ENCODE measurements at regions not wholly inside any gene's neighbourhood (a gene's known extent, or its start where the extent isn't known, plus 50 kb on each side); places are given as distances from the start of the nearest gene placed in this dataset.

GRCh38 chr4:180105362-180105761, 2137.8 kb upstream of the TENM3 start:
- Mint-ChIP-seq H3K27ac (ENCODE audit: unreplicated experiment) (no peak overlapping the region), H3K4me3 (ENCODE audit: unreplicated experiment) (no peak overlapping the region), H3K36me3 (ENCODE audit: unreplicated experiment) (no peaks in the 10 kb centered on the region), H3K27me3 (ENCODE audit: unreplicated experiment) (peaks cover 3% of the 10 kb centered on the region), H3K9me3 (ENCODE audit: unreplicated experiment) (no peaks in the 10 kb centered on the region), H3K4me1 (ENCODE audit: unreplicated experiment) (no peaks in the 10 kb centered on the region)
- TF ChIP-seq CTCF (IDR thresholded peaks at IDR 0.05), result no peak
- DNase-seq (ENCODE audit: extremely low spot score, unreplicated experiment), result no peak

- TF ChIP-seq CTCF (IDR thresholded peaks at IDR 0.05), result no peak
- Mint-ChIP-seq H3K4me1 (ENCODE audit: unreplicated experiment) (no peaks in the 10 kb centered on the region), H3K27ac (ENCODE audit: unreplicated experiment) (no peak overlapping the region), H3K36me3 (ENCODE audit: unreplicated experiment) (no peaks in the 10 kb centered on the region), H3K9me3 (ENCODE audit: unreplicated experiment) (peaks cover 1% of the 10 kb centered on the region), H3K4me3 (ENCODE audit: unreplicated experiment) (no peak overlapping the region), H3K27me3 (ENCODE audit: unreplicated experiment) (peaks cover 6% of the 10 kb centered on the region)
- no peak for DNase-seq (ENCODE audit: extremely low spot score, unreplicated experiment)
Measured at GRCh38 chr4:180106122-180106521, 2137.1 kb upstream of the TENM3 start.

- no peaks in the 10 kb centered on the region for H3K4me1 Mint-ChIP-seq (ENCODE audit: unreplicated experiment)
- peaks cover 6% of the 10 kb centered on the region for H3K9me3 Mint-ChIP-seq (ENCODE audit: unreplicated experiment)
- H3K36me3 Mint-ChIP-seq (ENCODE audit: unreplicated experiment), result no peaks in the 10 kb centered on the region
- peaks cover 8% of the 10 kb centered on the region for H3K27me3 Mint-ChIP-seq (ENCODE audit: unreplicated experiment)
- TF ChIP-seq CTCF (IDR thresholded peaks at IDR 0.05), result no peak
- H3K27ac Mint-ChIP-seq (ENCODE audit: unreplicated experiment), result no peak overlapping the region
- no peak overlapping the region for H3K4me3 Mint-ChIP-seq (ENCODE audit: unreplicated experiment)
- no peak for DNase-seq (ENCODE audit: extremely low spot score, unreplicated experiment)
Measured at GRCh38 chr4:180106997-180107396, 2136.2 kb upstream of the TENM3 start.

GRCh38 chr4:180116840-180117239, 2126.4 kb upstream of the TENM3 start:
- peaks cover 5% of the 10 kb centered on the region for H3K27me3 Mint-ChIP-seq (ENCODE audit: unreplicated experiment)
- no peak overlapping the region for H3K27ac Mint-ChIP-seq (ENCODE audit: unreplicated experiment)
- no peaks in the 10 kb centered on the region for H3K36me3 Mint-ChIP-seq (ENCODE audit: unreplicated experiment)
- H3K4me3 Mint-ChIP-seq (ENCODE audit: unreplicated experiment), result no peak overlapping the region
- no peak for DNase-seq (ENCODE audit: extremely low spot score, unreplicated experiment)
- H3K4me1 Mint-ChIP-seq (ENCODE audit: unreplicated experiment), result no peaks in the 10 kb centered on the region
- no peaks in the 10 kb centered on the region for H3K9me3 Mint-ChIP-seq (ENCODE audit: unreplicated experiment)
- no peak for TF ChIP-seq CTCF (IDR thresholded peaks at IDR 0.05)

GRCh38 chr4:180120068-180120467, 2123.1 kb upstream of the TENM3 start:
- DNase-seq (ENCODE audit: extremely low spot score, unreplicated experiment), result no peak
- Mint-ChIP-seq H3K4me3 (ENCODE audit: unreplicated experiment) (no peak overlapping the region), H3K4me1 (ENCODE audit: unreplicated experiment) (no peaks in the 10 kb centered on the region), H3K36me3 (ENCODE audit: unreplicated experiment) (no peaks in the 10 kb centered on the region), H3K27me3 (ENCODE audit: unreplicated experiment) (no peaks in the 10 kb centered on the region), H3K27ac (ENCODE audit: unreplicated experiment) (no peak overlapping the region), H3K9me3 (ENCODE audit: unreplicated experiment) (no peaks in the 10 kb centered on the region)
- TF ChIP-seq CTCF (IDR thresholded peaks at IDR 0.05), result no peak

Data from osteocyte (in vitro differentiated cells).